ENCODE measurements at regions not wholly inside any gene's neighbourhood (a gene's known extent, or its start where the extent isn't known, plus 50 kb on each side); places are given as distances from the start of the nearest gene placed in this dataset.

DNA sequence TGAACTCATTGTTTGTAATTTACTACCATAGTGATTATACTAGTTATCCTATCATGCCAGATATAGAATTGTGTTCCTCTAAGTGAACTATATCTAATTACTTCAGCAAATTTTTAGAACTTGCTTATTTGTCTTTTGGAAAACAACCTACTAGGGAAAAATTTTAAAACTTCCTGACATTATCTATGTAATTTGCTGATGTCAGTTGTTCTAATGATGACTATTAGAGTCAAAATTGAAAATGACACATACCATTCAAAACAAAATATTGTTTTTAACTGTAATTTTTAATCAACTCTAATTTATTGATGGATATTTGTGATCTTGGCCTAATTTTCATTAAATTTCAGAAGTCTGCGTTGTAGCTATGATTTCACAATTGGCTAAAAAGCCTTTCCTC lies 106.7 kb upstream of the ROBO2 start:
- H3K4me2 ChIP-seq (ENCODE audit: low read length): no peak overlapping the region
- POLR2A ChIA-PET: interaction anchor here (0.8 kb wide), 1 partner anchor 61 kb away, joined by 5 read pairs; no protein-coding TSS in a partner anchor
- peaks cover 6% of the 10 kb centered on the region; the same call in 1 of the 2 replicates for H3K9me3 ChIP-seq (ENCODE audit: low read length)
- no peaks in the 10 kb centered on the region for H3K36me3 ChIP-seq (ENCODE audit: insufficient read depth, low read length)
- no peak overlapping the region for H3K4me3 ChIP-seq (ENCODE audit: low read depth, low read length, poor library complexity, severe bottlenecking)
- intact Hi-C loops (cut with micrococcal nuclease; ENCODE audit: unreplicated experiment): no loop called here
- DNase-seq (ENCODE audit: low spot score): no peak
- no peak overlapping the region for H2AFZ ChIP-seq (ENCODE audit: low read length)
- no peaks in the 10 kb centered on the region for H3K4me1 ChIP-seq (ENCODE audit: insufficient read depth, low read length, poor library complexity, severe bottlenecking)
- no peak overlapping the region for H3K27ac ChIP-seq (ENCODE audit: low read depth, low read length, poor library complexity, severe bottlenecking)
- no peak for TF ChIP-seq EZH2phosphoT487 (IDR thresholded peaks at IDR 0.05; ENCODE audit: borderline replicate concordance, low read depth, low read length)
- TF ChIP-seq, protein P1, sequence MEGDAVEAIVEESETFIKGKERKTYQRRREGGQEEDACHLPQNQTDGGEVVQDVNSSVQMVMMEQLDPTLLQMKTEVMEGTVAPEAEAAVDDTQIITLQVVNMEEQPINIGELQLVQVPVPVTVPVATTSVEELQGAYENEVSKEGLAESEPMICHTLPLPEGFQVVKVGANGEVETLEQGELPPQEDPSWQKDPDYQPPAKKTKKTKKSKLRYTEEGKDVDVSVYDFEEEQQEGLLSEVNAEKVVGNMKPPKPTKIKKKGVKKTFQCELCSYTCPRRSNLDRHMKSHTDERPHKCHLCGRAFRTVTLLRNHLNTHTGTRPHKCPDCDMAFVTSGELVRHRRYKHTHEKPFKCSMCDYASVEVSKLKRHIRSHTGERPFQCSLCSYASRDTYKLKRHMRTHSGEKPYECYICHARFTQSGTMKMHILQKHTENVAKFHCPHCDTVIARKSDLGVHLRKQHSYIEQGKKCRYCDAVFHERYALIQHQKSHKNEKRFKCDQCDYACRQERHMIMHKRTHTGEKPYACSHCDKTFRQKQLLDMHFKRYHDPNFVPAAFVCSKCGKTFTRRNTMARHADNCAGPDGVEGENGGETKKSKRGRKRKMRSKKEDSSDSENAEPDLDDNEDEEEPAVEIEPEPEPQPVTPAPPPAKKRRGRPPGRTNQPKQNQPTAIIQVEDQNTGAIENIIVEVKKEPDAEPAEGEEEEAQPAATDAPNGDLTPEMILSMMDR (conservative IDR thresholded peaks at IDR 0.05; ENCODE audit: low read length): no peak
- no peaks in the 10 kb centered on the region for H4K20me1 ChIP-seq (ENCODE audit: insufficient read depth, low read length)
- H3K9me2 ChIP-seq (ENCODE audit: insufficient read depth, low read length): no peaks in the 10 kb centered on the region
- no peaks in the 10 kb centered on the region for H3K79me2 ChIP-seq (ENCODE audit: insufficient read depth, low read depth, low read length)
- CTCF ChIA-PET (ENCODE audit: unreplicated experiment): no interaction called here
- no TSS peak for BruUV-seq (replicated peaks)

DNA sequence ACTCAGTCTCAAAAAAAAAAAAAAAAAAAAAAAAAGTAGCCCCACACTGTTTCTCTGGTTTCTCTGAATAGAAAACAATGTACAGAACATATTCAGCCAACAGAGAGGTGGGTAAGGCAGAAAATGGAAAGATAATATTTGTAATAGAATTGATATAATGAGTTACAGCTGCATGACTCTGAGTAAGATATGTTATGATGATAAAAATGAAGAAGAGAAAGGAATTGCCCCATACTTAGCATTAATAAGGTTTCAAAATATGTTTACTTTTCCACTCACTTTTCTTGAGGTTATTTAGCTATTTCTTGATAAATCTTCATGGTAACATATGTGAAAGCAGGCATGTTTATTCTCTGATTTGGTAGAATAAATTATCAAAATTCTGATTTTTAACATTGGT lies 100.9 kb upstream of the ROBO2 start:
- no peaks in the 10 kb centered on the region for H4K20me1 ChIP-seq (ENCODE audit: insufficient read depth, low read length)
- no peak for DNase-seq (ENCODE audit: low spot score)
- BruUV-seq (replicated peaks): no TSS peak
- no peaks in the 10 kb centered on the region for H3K9me2 ChIP-seq (ENCODE audit: insufficient read depth, low read length)
- TF ChIP-seq EZH2phosphoT487 (IDR thresholded peaks at IDR 0.05; ENCODE audit: borderline replicate concordance, low read depth, low read length): no peak
- TF ChIP-seq, protein P1 (conservative IDR thresholded peaks at IDR 0.05; ENCODE audit: low read length): no peak
- ChIA-PET POLR2A (interaction anchor here (0.6 kb wide), 2 partner anchors 16 to 26 kb away, joined by 3 read pairs; no protein-coding TSS in a partner anchor), CTCF (ENCODE audit: unreplicated experiment) (no interaction called here)
- no peaks in the 10 kb centered on the region for H3K4me1 ChIP-seq (ENCODE audit: insufficient read depth, low read length, poor library complexity, severe bottlenecking)
- no peaks in the 10 kb centered on the region for H3K9me3 ChIP-seq (ENCODE audit: low read length)
- H3K4me3 ChIP-seq (ENCODE audit: low read depth, low read length, poor library complexity, severe bottlenecking): no peak overlapping the region
- no peak overlapping the region for H2AFZ ChIP-seq (ENCODE audit: low read length)
- no peak overlapping the region for H3K27ac ChIP-seq (ENCODE audit: low read depth, low read length, poor library complexity, severe bottlenecking)
- no peaks in the 10 kb centered on the region for H3K79me2 ChIP-seq (ENCODE audit: insufficient read depth, low read depth, low read length)
- no peak overlapping the region for H3K4me2 ChIP-seq (ENCODE audit: low read length)
- H3K36me3 ChIP-seq (ENCODE audit: insufficient read depth, low read length): no peaks in the 10 kb centered on the region
- intact Hi-C loops (cut with micrococcal nuclease; ENCODE audit: unreplicated experiment): no loop called here

DNA sequence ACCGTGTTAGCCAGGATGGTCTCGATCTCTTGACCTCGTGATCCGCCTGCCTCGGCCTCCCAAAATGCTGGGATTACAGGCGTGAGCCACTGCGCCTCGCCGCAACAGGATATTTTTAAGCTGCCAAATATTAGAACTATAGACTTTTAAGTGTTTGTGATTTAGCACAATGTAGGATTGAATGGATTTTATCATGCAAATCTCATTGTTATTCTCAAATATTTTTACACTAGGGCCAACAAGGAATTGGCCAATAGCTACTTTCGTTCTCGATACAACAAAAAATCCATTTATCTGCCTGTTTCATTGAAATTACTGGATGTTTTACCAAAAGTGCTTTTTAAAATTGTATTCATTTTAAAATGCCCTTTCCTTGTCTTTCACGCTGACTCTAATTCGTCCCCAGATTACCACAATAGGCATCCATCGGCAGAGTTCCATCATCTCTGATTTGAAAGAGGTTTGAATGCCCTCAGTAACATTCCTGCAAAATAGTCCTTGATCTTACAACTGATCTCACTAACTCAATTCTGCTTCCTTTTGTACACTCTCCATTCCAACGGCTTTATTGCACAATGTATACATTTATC lies 99.6 kb upstream of the ROBO2 start:
- Histone ChIP-seq H4K20me1 (ENCODE audit: insufficient read depth, low read length) (no peaks in the 10 kb centered on the region), H2AFZ (ENCODE audit: low read length) (no peak overlapping the region), H3K4me3 (ENCODE audit: low read depth, low read length, poor library complexity, severe bottlenecking) (no peak overlapping the region), H3K36me3 (ENCODE audit: insufficient read depth, low read length) (no peaks in the 10 kb centered on the region), H3K27ac (ENCODE audit: low read depth, low read length, poor library complexity, severe bottlenecking) (no peak overlapping the region), H3K79me2 (ENCODE audit: insufficient read depth, low read depth, low read length) (no peaks in the 10 kb centered on the region), H3K9me2 (ENCODE audit: insufficient read depth, low read length) (no peaks in the 10 kb centered on the region), H3K4me1 (ENCODE audit: insufficient read depth, low read length, poor library complexity, severe bottlenecking) (no peaks in the 10 kb centered on the region), H3K4me2 (ENCODE audit: low read length) (no peak overlapping the region), H3K9me3 (ENCODE audit: low read length) (no peaks in the 10 kb centered on the region)
- TF ChIP-seq EZH2phosphoT487 (IDR thresholded peaks at IDR 0.05; ENCODE audit: borderline replicate concordance, low read depth, low read length): no peak
- TF ChIP-seq, protein P1 (conservative IDR thresholded peaks at IDR 0.05; ENCODE audit: low read length): no peak
- POLR2A ChIA-PET: interaction anchor here (0.6 to 1.0 kb wide), 5 partner anchors 71 to 1227 kb away, joined by 3 to 6 read pairs (median 3); no protein-coding TSS in a partner anchor
- CTCF ChIA-PET (ENCODE audit: unreplicated experiment): no interaction called here
- intact Hi-C loops (cut with micrococcal nuclease; ENCODE audit: unreplicated experiment): no loop called here
- DNase-seq (ENCODE audit: low spot score): no peak
- no TSS peak for BruUV-seq (replicated peaks)
